Iris pigment epithelial cell (primary cell): ENCODE measurements at regions not wholly inside any gene's neighbourhood (a gene's known extent, or its start where the extent isn't known, plus 50 kb on each side); places are given as distances from the start of the nearest gene placed in this dataset.

ENCODE experiments used
- DNase-seq: peaks from one replicate; pipeline ENCODE4 v3.0.0-alpha.2; 2011; ENCODE audit warnings: low read depth

- DNase-seq: no peak
Measured at GRCh38 chr14:94922595-94923239, 152.8 kb upstream of the GSC start.

DNA sequence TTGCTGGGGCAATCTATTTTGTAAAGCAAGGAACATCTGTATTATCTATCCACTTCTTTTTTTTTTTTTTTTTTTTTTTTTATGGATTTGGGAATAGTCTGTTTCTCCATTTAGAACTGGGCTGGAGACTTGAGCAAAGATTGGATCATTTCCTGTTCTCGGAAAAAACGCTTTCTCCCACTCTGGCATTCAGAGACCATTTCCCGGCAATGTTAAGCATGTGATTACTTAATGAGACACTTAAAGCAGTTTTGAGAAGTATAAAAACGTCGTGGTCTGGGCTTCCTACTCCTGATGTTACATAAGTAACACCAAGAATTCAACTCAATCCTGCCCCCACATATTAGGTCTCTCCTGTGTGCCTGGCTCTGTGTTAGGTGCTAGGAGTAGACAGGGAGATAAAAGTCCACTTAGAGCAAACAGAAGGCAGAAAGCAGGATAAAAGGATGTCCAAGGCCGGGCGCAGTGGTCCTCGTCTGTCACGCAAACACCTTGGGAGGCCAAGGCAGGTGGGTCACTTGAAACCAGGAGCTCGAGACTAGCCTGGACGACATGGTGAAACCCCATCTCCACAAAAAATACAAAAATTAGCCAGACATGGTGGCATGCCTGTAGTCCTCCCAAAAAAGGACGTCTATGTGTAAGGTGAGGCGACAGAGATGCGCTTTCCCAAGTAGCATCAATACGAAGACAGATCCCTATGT is 152.1 kb upstream of the GSC start:
- DNase-seq: no peak

DNA sequence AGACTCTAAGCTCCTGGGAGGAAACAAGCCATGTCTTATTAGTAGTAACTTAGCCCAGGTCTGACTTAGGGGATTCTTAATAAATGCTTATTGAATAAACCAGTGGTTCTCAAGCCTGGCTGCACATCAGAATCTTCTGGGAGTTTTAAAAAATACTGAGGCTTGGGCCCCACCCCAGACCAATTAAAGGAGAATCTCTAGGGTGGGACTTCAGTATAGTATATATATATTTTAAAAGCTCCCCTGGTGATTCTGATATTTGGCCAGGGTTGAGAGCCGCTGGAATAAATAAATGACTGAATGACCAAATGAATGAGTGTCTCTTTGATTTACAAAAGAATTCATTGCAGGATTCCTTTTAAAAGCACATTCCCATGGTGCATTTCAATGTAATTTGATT is 151.5 kb upstream of the GSC start:
- DNase-seq: no peak

GRCh38 chr14:94919896-94920295 is 150.0 kb upstream of the GSC start:
- no peak for DNase-seq

- DNase-seq: no peak
Measured at GRCh38 chr14:94918896-94919295, 149.0 kb upstream of the GSC start.

- DNase-seq: no peak
Measured at GRCh38 chr14:94917041-94917600, 147.2 kb upstream of the GSC start.

DNA sequence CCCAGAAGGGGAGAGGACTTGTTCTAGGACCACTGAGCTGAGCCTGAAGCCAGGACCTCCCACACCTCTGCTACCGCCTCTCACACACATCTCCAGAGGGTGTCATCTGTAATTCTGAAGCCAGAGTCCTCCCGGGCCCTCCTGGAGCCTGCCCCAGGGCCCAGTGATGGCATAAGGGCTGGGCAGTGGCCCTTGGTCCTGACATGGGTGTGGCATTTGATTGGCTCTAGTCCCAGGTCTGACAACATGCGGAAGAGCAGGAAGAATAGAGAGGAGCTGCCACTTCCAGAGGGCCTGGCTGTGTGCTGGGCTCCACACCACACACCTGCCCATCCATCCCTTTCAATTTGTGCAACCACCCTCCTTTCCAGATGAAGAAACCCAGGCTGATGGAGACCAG is 144.3 kb upstream of the GSC start:
- DNase-seq: no peak

DNA sequence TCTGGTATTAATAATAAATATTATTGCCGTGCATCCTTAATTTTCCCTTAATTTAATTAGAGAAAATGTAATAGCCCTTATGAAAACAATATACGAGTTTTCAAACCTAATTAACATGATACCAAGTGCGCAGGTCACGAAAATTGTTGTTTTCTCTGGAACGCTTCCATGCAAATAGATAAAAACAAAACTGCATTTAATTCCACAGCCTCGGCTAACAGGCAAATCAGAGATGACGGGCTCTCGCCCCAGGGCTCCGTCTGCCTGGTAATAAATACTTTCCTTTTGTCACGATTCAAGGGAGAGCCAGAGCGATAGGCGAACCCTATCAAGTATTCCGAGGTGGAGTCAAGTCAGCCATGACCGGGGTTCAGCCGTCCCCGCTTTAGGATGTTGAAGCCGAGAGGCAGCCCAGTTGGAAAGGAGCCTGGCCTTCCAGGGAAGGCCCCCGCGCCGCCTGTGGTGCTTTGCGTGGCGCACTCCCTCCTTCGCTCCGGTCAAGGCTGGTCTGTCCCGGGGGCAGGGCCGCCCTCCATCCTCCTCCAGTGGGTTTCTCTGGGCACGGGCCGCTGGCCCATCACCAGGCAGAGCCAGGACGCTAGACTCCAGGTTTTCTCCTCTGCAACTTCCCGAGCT is 137.8 kb upstream of the GSC start:
- peak; percentile 12 for DNase-seq

- no peak for DNase-seq
Measured at GRCh38 chr14:94906991-94907587, 137.2 kb upstream of the GSC start.

DNA sequence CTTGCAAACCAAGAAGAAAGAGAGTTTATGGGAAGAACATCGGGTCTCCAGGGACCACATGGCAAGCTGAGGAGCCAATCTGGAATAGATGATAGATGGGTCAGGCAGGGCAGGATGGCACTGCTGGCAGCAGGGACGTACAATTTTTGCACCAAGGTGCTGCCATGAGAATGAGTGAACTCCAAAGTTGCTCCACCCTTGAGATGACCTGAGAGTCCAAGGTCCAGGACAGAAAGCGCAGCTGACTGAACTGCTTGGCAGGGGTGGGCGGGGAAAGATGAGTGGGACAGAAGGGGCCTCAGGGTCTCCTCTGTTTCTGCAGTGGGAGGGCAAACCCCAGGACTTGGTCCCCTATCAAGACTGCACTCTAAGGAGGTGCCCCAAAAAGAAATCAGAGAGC is 136.7 kb upstream of the GSC start:
- no peak for DNase-seq

GRCh38 chr14:94904636-94905035 is 134.7 kb upstream of the GSC start:
- peak; percentile 69 for DNase-seq

DNA sequence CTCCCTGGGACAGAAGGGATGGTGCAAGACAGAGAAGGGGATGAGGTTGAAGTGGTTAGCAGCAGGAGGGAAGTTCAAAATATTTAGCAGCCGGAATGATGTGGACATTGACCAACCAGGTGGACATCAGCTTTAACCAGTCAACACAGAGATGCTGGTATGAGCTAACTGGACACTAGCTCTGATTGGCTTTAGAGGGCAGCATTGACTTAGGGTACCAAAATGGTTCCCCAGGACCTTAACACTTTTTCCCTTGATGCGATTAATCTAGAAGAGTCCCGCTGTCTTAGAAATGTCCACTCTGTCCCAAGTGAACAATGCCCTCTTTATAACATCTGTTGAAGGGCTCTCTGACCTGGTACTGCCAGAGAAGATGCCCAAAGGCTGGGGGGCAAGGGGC is 134.0 kb upstream of the GSC start:
- no peak for DNase-seq

DNA sequence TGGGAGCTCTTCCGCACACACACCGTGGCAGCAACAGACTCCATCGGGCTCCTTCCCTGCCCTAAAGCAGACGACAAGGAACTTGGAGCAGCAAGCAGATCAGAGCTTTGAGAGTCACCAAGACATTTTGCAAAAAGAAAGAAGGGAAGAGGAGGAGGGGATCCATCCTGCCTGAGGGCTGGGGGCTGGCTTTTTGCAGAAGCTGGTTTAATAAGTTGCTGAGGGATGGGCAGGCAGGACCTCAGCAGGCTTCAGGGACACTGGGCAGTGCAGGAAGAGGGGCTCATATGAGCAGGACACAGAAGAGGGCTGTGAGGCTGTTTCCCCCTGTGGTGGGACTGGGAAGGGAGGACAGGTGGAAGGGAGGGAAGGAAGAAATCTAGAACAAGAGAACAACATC is 133.4 kb upstream of the GSC start:
- DNase-seq: no peak

DNA sequence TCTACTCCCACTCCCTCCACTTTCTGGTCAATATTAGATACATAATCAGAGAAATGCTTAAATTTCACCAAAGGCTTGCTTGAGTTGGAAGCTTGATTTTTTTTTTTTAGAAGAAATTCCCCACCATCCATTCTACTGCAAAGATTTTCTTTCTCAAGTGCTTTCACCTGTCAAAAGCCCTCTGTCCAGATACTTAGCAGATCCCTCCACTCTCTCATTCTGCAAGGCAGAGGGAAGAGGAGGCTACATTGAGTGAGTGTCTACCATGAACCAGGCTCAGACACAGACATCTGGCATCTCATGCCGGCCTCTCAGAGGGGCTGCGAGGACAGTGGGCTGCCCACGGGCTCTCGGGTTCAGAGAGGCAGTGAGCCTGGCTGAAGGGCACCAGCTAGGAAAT is 127.6 kb upstream of the GSC start:
- DNase-seq: no peak

GRCh38 chr14:94897082-94897481 is 127.2 kb upstream of the GSC start:
- DNase-seq: peak; percentile 8

GRCh38 chr14:94893411-94894160 is 123.7 kb upstream of the GSC start:
- DNase-seq: no peak

DNA sequence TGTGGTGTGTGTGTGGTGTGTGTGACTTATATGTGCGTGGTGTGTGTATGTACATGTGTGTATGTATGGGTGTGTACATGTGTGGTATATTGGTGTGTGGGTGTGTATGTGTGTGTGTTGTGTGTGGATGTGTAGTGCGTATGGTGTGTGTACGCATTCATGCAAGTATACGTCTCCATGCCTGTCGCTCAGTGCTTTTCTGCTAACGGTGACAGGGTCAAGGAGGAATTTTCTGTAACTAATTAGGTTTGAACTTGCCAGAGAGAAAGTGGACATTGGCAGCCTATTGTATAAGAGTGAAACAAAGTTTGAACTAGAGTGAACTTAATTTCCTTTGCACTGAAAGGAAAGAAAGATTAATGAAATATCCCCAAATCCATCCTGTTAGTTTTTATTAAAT is 120.9 kb upstream of the GSC start:
- no peak for DNase-seq

DNA sequence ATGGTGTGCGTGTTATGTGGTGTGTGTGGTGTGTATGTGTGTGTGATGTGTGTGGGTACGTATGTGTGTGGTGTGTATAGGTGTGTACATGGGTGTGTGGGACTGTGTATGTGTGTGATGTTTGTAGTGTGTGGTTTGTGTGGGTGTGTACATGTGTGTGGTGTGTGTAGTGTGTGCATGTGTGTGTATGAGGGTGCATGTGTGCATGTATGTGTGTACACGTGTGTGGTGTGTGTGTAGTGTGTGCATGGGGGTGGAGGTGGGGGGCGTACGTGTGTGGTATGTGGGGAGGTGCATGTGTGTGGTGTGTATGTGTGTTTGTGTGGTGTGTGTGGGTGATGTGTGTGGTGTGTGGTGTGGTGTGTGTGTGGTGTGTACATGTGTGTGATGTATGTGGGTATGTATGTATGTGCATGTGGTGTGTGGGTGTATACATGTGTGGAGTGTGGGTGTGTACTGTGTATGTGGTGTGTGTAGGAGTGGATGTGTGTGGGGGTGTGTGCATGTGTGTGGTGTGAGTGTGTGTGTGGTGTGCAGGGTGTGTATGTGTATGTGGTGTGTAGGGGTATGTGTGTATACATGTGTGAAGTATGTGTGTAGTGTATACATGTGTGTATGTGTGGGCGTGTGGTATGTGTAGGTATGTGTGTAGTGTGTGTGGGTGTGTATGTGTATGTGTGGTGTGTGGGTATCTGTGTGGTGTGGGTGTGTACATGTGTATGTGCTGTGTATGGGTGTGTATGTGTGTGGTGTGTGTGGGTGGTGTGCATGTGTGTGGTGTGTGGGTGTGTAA is 119.8 kb upstream of the GSC start:
- DNase-seq: no peak

GRCh38 chr14:94888121-94888520 is 118.2 kb upstream of the GSC start:
- no peak for DNase-seq

DNA sequence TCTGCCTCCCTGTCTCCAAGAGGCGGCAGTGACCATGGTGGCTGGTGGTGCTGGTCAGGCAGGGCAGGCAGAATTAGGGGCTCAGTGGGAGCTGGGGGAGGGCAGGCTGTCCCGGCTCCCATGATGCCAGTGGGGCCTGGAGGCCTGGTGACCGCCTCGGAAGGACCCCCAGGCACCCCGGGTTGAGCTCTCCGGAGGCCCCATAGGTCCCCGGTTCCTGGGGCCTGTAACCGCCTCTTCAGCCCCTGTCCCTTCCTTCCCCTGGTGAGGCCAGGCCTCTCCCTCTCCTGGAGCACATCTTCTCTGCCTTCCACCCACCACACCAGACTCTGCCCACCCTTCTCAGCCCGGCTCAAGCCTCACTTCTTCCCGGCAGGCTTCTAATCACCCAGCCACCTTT is 117.7 kb upstream of the GSC start:
- DNase-seq: no peak

DNA sequence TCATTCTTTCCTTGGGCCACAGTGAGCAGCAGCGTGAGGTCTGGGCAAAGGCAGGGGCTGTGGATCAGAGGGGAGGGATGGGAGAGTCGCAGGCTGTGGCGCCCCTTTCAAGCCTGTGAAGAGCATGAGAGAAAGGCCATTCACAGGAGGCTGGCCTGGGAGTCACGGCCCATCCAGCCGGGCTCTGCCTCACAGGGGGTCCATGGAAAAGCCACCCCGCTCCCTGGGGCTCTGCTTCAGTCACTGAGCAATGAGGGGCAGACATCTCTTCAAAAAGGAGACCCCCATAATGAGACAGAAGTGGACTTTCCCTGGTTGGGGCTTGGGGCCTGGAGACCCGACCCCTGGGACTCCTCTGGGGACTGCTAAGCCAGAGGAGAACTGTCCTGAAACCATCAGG is 117.0 kb upstream of the GSC start:
- DNase-seq: no peak
